Hematopoietic multipotent progenitor cell treated with erythropoietin and hydrocortisone succinate and interleukin-3 and kit ligand, for 8 days (in vitro differentiated cells): ENCODE measurements at regions not wholly inside any gene's neighbourhood (a gene's known extent, or its start where the extent isn't known, plus 50 kb on each side); places are given as distances from the start of the nearest gene placed in this dataset.
"Not testable (repeated sequence)": the region's sequence is repeated elsewhere in the genome, so short reads cannot be mapped to it uniquely, and the experiment has no call there.

ENCODE experiments used
- DNase-seq: peaks from one replicate; pipeline ENCODE4 v3.0.0-alpha.2; 2015

DNA sequence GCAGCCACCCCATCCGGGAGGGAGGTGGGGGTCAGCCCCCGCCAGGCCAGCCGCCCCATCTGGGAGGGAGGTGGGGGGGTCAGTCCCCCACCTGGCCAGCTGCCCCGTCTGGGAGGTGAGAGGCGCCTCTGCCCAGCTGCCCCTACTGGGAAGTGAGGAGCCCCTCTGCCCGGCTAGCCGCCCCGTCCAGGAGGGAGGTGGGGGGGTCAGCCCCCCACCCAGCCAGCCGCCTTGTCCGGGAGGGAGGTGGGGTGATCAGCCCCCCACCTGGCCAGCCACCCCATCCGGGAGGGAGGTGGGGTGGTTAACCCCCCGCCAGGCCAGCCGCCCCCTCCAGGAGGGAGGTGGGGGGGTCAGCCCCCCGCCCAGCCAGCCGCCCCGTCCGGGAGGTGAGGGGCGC is 852.4 kb upstream of the DEFB115 start:
- not testable (repeated sequence) for DNase-seq

GRCh38 chr20:30405585-30405984 is 851.9 kb upstream of the DEFB115 start:
- not testable (repeated sequence) for DNase-seq

- not testable (repeated sequence) for DNase-seq
Measured at GRCh38 chr20:30406370-30406769, 851.1 kb upstream of the DEFB115 start.

GRCh38 chr20:30412972-30413371 is 844.5 kb upstream of the DEFB115 start:
- no peak for DNase-seq

GRCh38 chr20:30417387-30417786 is 840.1 kb upstream of the DEFB115 start:
- not testable (repeated sequence) for DNase-seq

GRCh38 chr20:30418378-30418777 is 839.1 kb upstream of the DEFB115 start:
- not testable (repeated sequence) for DNase-seq

DNA sequence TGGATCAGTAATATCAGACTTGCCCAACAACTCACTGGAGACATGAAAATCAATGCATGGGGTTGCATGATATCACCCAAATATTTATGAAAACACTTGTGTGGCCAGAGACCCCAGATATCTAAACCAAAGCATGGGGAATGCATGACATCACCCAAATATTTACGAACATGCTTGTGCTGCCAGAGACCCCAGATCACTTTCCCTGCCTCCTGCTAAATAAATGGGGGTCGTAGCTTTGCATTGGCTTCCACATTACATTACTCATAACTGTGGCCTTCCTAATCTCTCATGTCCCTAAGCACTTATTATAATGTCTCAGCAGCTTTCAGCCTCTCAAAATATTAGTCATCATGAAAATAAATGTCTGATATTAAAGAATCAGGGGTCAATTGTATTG is 838.0 kb upstream of the DEFB115 start:
- DNase-seq: no peak

DNA sequence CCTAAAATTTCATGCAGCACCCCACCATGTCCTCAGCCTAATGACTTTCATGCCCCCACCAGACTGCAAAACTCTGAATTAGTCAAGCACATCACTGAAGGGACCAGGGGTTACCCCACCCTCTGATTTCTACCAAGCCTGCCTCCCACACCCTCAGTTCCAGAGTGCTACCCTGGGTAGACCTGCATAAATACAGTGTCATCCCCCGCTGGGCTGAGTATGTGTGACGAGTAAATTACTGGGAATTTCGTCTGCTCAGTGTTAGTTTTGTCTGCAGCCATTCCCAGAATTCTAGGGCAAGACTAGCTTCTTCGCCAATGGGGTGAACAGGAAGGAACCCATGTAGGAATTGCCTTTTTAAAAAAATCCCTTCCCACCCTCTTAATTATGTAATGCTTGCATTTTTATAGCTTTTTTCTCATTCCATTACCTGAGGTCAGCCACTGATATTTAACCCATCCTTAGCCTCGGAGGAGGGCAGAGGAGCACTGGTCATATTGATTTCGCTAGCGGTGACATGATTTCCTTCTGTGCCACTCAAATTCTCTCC is 837.5 kb upstream of the DEFB115 start:
- not testable (repeated sequence) for DNase-seq
